Peyer's patch (tissue), 4 donors: ENCODE measurements at regions not wholly inside any gene's neighbourhood (a gene's known extent, or its start where the extent isn't known, plus 50 kb on each side); places are given as distances from the start of the nearest gene placed in this dataset.

ENCODE experiments used
- DNase-seq, 3 donors: peaks; one replicate each; pipeline ENCODE4 v3.0.0-alpha.2; 2017 to 2019
- H3K27ac ChIP-seq, 4 donors: fragments of 200-600 bp; sonication (generic); one replicate each; pipeline ENCODE4 v1.5.1; 2016 to 2019
- H3K27me3 ChIP-seq, 2 donors: fragments of 200-600 bp; sonication (generic); one replicate each; pipeline ENCODE4 v1.5.1; 2019
- H3K36me3 ChIP-seq, 3 donors: fragments of 200-600 bp; sonication (generic); one replicate each; pipeline ENCODE4 v1.5.1; 2016 to 2019
- H3K4me1 ChIP-seq, 4 donors: fragments of 200-600 bp; sonication (generic); one replicate each; pipeline ENCODE4 v1.5.1; 2016 to 2019
- H3K4me3 ChIP-seq, 4 donors: fragments of 200-600 bp; sonication (generic); 1 replicate in 3 of 4; 2 replicates in 1 of 4; pipeline ENCODE4 v1.5.1; 2016 to 2019; ENCODE audit warnings: mild to moderate bottlenecking in 1 of 4
- H3K9me3 ChIP-seq, 4 donors: fragments of 200-600 bp; sonication (generic); one replicate each; pipeline ENCODE4 v1.5.1; 2016 to 2019; ENCODE audit warnings: mild to moderate bottlenecking in 1 of 4
- CTCF ChIP-seq, 6 experiments: fragments of 450-650 bp in 4 of 6; fragments of 200-600 bp in 2 of 6; sonication (generic) in 1 of 6; IDR thresholded peaks; one replicate each; pipeline ENCODE4 v1.5.1; 2017 to 2019; ENCODE audit warnings: antibody characterized with exemption in 6 of 6, mild to moderate bottlenecking in 3 of 6, moderate library complexity in 1 of 6
- POLR2A ChIP-seq, 2 donors: fragments of 450-650 bp; IDR thresholded peaks; one replicate each; pipeline ENCODE4 v1.5.1; 2017; ENCODE audit warnings: antibody characterized with exemption in 2 of 2, mild to moderate bottlenecking in 2 of 2, moderate library complexity in 2 of 2

GRCh38 chr7:86937363-86937878 is 122.0 kb downstream of the ELAPOR2 start:
- no peaks in the 10 kb centered on the region for H3K9me3 ChIP-seq
- no peak overlapping the region for H3K27ac ChIP-seq
- no peaks in the 10 kb centered on the region for H3K4me1 ChIP-seq
- H3K4me3 ChIP-seq, result no peak overlapping the region
- H3K36me3 ChIP-seq, result no peaks in the 10 kb centered on the region
- H3K27me3 ChIP-seq, result no peaks in the 10 kb centered on the region
- TF ChIP-seq CTCF (IDR thresholded peaks at IDR 0.05), result no peak
- no peak for TF ChIP-seq POLR2A (IDR thresholded peaks at IDR 0.05)
- no peak for DNase-seq

DNA sequence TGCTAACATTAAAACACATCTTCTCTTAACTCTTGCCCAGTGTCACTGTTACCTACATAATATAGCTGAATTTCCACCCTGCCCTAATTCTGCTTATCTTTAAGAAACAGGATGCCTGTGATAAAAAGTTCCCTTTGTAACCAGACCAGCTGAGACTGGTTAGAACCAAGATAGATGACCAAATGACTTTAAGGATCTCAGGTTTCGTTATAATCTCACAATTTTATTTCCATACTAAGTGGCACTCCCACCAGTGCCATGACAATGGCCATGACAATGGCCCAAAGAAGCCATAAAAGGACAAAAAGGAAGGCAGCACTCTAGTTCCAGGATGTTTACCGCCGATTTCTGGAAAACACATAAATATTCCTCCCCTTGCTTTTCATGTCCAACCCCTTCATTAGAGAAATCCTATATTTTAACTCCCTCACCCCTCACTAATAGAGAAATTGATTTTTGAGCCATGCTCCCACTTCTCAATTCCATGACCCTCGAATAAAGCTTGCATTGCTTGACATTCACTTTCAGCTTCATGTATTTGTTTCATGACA is 126.1 kb downstream of the ELAPOR2 start:
- Histone ChIP-seq H3K36me3 (no peaks in the 10 kb centered on the region), H3K4me1 (no peaks in the 10 kb centered on the region), H3K9me3 (no peaks in the 10 kb centered on the region), H3K27me3 (no peaks in the 10 kb centered on the region), H3K27ac (no peak overlapping the region), H3K4me3 (no peak overlapping the region)
- TF ChIP-seq CTCF (IDR thresholded peaks at IDR 0.05) (no peak), POLR2A (IDR thresholded peaks at IDR 0.05) (no peak)
- no peak for DNase-seq

GRCh38 chr7:86932038-86932512 is 127.4 kb downstream of the ELAPOR2 start:
- no peaks in the 10 kb centered on the region for H3K27me3 ChIP-seq
- H3K36me3 ChIP-seq, result no peaks in the 10 kb centered on the region
- H3K9me3 ChIP-seq, result no peaks in the 10 kb centered on the region
- H3K4me1 ChIP-seq, result no peaks in the 10 kb centered on the region
- TF ChIP-seq CTCF (IDR thresholded peaks at IDR 0.05) (no peak), POLR2A (IDR thresholded peaks at IDR 0.05) (no peak)
- no peak overlapping the region for H3K4me3 ChIP-seq
- no peak for DNase-seq
- H3K27ac ChIP-seq, result no peak overlapping the region

GRCh38 chr7:86931439-86931838 is 128.0 kb downstream of the ELAPOR2 start:
- H3K36me3 ChIP-seq, result no peaks in the 10 kb centered on the region
- H3K27ac ChIP-seq, result no peak overlapping the region
- no peak for DNase-seq
- no peaks in the 10 kb centered on the region for H3K4me1 ChIP-seq
- no peaks in the 10 kb centered on the region for H3K9me3 ChIP-seq
- TF ChIP-seq POLR2A (IDR thresholded peaks at IDR 0.05) (no peak), CTCF (IDR thresholded peaks at IDR 0.05) (no peak)
- no peak overlapping the region for H3K4me3 ChIP-seq
- H3K27me3 ChIP-seq, result no peaks in the 10 kb centered on the region

GRCh38 chr7:86930554-86931307 is 128.7 kb downstream of the ELAPOR2 start:
- Histone ChIP-seq H3K27me3 (no peaks in the 10 kb centered on the region), H3K27ac (no peak overlapping the region), H3K36me3 (no peaks in the 10 kb centered on the region), H3K9me3 (no peaks in the 10 kb centered on the region), H3K4me3 (no peak overlapping the region), H3K4me1 (no peaks in the 10 kb centered on the region)
- no peak for TF ChIP-seq POLR2A (IDR thresholded peaks at IDR 0.05)
- no peak for TF ChIP-seq CTCF (IDR thresholded peaks at IDR 0.05)
- DNase-seq, result no peak
